Activated CD4-positive, CD25-positive, alpha-beta regulatory T cell treated with anti-CD3 and anti-CD28 coated beads, Interleukin-2, amount 50 U/mL, for 72 hours (primary cell): ENCODE measurements at regions not wholly inside any gene's neighbourhood (a gene's known extent, or its start where the extent isn't known, plus 50 kb on each side); places are given as distances from the start of the nearest gene placed in this dataset.

Experiments
- DNase-seq: peaks from one replicate; pipeline ENCODE4 v3.0.0; 2021

DNA sequence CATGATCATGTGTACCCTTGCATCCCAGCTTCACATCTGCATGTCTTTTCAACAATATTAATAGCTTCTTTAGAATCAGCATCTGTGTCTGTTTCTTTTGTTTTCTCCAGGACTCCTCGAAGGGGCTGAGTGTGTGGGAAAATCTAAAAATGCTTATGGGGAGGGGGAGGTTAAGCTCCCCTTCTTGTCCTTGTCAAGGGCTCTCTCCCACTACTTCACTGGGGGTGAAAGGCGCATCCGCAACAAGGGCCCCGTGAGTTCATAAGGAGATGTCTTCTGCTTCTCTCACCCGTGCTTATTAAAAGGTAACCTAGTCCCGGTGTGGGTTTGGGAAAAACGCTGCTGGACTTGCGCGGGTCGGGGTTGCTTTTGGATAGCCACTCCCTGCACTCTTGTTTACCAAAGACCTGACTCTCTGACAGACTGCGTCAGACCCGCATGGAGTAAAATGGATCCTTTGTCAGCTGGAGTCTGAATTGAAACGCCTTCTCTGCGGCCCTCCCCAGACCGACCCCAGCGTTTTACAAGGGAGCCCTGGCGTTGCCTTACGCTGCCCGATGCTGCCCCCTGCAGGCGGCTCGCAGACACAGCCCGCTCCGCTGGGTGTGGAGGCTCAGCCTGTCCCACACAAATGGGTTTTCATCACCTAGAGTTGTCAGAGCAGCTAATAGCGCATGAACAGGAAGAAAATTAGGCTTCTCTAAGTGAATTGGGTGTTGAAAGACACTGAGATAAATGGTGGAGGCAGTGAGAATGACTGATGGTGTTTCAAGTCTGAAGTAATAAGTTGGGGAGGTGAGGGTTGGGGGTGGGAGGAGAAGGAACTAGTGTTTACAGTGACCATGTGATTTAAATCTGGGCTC lies 53.8 kb downstream of the IER5 start:
- DNase-seq = peak; percentile 93

DNA sequence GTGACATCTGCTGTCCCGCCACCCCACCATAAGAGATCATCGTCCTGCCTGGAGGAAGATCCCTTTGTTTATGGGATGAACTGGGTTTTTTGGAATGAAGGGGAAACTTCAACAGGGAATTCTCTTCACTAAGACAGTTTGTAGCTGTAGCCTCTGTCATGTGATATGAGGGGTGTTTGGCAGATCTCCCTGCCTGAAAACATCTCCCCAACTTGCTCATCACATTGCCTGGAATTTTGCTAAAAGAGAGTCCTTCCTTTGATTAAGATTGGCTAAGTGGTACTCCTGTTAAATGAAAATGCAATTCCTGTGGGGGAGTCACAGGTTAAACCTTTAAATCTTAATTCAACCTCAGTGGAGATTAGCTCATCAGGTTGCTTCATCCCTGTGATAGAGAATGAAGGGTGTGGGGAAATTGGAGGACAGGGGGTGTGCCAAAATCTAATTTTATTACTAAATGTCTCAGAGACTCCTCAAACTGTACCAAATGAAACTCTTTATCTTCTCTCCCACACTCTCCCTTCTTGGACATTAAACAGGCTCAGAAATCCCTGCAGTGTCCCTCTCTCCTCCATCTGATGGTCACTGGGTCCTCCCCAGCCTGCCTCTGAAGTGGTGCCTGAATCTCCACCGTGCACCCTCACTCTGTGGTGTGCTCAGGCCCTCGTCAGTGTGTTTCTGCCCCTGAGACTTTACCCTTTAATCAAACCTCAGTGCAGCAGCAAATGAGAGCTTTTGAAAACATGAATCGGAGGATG lies 54.8 kb downstream of the IER5 start:
- DNase-seq = no peak

DNA sequence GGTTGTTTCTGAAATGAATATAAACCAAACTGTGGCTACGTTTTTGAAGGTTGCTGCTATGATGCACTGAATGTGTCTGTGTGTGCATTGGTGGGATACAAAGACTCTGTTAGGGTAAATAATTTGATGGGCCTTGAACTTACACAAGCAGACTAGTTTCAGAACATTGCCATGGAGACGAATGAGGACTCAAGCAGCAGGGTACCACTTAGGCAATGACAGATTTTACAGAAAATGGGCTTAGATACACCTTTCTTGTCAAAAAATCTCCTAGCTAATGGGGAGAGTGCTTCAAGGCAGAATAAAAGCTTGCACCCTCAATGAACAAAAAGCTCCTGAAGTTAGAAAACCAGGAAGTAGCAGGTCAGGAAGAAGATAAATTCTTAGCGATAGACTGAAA lies 55.7 kb downstream of the IER5 start:
- DNase-seq = no peak

DNA sequence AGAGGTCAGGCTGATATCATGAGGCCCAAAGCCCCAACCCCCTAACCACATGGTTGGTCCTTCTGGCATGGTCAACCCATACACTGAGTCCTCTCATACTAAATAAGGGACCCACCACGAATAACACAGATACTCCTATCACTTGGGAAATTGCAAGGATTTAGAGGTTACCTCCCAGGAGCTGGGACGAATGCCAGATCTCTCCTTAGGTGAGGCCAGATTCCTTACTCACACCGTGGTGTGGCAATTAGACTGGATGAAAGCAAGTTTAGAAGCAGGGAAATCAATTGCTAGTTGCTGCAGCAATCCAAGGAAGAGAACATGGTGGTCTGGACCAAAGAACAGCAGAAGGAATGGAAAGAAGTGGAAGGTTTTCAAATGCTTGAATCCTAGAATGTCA lies 60.1 kb downstream of the IER5 start:
- no peak for DNase-seq

DNA sequence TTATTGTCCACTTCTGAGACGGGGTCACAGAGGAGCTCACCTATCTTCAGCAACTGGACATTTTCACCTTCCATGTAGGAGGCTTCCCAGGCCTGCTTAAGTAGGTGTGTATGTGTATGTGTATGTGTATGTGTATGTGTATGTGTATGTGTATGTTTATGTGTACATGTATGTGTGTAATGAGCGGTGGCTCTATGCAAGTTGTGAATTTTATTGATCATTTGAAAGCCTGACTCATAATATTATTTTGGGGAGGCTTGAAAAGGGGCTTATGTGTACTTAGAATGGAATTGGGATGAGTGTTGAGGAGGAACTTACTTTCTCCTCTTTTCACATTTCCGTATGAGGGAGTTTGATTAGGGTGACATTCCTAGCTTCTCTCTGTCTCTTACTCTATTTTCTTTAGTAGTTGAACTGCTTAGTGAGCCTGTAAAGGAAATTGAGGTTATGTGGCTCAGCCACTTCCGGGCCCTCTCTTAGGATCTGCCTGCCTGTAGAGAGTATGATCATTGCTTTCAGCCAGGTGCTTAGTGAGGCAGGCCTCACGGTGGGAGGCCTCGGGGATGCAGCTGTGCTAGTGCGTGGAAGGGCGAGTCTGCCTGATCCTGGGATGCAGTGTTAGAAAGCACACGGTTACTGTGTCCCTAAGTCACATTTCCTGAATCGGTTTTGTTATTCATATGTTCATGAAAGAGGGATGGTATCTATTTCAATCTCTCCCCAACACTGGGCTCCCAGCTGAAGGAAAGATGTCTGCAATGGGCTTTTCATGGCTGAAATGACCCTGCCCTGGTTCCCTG lies 61.0 kb downstream of the IER5 start:
- peak; percentile 63 for DNase-seq

DNA sequence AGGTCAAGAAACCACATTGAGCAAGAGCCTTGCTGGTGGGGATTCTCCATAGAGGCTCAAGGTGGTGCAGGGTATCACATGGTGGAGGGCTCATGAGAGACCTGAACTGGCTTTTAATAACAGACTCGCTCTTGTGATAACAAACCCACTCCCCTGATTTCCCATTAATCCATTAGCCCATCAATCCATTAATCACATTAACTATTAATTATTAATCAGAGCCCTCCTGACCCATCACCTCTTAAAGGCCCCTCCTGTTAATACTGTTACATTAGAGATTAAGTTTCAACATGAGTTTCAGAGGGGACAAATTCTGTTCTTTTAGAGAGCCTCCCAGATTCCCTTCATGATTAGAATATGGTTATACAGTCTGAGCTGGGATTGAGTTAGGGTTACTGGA lies 61.8 kb downstream of the IER5 start:
- no peak for DNase-seq

DNA sequence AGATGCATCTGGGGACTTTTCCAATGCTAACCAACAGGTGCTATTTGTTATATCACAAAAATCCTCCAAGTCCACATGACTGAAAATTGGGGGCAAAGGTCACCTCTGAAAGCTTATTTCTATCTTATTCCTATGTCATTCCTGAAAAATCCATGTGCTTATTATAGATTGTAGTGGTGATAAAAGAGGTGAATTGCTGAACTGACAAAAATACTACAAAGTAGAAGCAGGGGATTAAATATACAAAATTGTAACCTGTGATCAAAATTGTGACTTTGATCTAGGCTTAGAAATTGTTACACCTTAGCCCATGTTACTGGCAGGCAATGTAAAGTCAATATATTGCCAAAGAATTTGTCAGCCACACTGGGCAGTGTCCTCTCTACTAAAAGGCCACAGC lies 62.3 kb downstream of the IER5 start:
- DNase-seq = no peak

DNA sequence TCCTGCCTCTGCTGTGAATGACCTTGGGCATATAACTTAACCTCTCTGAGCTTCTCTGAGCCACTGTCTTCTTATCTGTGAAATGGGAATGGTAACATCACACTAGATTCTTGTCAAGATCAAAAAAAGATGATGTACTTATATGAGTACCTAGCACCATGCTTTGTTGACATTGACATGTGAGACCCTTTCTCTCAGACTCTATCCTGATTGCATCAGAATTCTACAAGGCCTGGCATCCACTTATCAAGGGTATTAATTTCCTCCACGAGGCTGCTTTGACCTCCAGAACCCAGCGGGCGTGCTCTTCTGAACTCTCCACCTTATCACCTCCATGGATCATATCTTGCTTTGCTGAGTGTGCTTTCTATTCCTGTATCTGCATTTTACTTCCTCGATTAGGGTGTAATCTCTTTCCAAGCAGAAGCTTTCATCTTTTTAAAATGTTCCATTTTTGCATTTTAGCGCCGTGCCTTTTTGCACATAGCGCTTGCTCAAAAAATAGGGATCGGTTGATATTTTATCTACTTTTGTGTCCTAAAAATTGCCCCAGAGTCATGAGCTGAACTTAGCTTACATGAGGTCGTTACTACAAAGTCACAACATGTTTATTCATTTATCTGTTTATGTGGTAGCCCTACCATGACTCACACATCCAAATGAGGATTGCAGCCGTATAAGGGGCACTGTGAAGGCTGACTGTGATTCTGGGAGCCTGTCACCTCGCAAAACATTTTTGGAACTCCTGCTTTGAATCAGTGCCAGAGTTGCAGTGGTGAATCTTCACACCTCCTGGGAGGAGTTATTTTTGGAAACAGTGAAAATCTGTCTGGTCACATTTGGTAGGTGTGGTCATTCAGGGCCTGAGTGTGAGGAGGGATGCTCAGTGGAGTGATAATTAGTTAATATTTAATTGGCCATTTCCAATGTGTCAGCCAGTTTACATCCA lies 63.2 kb downstream of the IER5 start:
- no peak for DNase-seq

DNA sequence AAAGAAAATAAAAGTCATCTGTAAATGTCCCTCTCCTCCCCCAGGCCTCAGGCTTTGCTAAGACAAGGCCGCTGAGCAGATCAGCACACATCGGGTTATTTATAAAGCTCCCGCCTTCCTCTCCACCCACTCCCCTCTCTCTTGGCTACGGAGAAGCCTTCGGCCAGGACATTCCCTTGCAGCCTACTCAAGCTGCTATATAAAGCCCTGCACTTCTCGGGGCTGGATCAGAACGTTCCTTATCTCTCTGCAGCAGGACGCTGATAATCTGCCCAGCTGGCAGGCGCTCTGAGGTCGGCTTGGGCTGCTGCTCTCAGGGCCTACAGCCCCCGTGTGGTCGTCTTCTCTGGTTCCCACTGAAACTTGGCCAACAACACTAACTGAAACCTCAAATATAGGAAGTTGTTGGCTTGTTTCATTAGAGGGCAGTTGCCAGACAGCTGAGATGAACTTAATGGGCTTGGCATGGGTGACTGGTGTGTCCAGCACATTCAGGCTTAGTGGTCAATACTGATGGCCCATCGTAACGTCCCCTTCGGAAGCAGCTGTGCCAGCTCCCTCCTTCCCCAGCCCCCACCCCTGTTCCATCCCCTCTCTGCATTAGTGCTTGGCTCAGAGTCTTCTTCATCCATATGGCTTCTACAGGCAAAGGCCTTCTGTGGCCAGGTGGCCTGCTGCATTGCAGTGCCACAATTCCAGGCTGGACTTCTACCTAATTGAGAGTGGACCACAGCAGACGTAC lies 64.6 kb downstream of the IER5 start:
- no peak for DNase-seq

DNA sequence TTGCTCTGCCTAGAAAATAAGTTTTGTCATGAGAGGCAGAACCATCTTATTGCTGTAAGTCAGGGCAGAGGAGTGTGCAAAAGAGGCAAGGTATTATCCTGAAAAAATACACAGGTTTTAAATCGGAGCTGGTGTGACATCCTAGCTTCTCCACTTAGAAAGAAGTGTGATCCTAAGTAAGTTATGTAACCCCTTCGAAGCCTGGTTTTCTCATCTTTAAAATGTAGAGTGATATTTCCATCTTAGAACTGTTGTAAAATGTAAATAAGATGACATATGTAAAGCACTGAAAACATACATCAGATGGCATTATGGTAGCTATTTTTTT lies 65.1 kb downstream of the IER5 start:
- DNase-seq = no peak

DNA sequence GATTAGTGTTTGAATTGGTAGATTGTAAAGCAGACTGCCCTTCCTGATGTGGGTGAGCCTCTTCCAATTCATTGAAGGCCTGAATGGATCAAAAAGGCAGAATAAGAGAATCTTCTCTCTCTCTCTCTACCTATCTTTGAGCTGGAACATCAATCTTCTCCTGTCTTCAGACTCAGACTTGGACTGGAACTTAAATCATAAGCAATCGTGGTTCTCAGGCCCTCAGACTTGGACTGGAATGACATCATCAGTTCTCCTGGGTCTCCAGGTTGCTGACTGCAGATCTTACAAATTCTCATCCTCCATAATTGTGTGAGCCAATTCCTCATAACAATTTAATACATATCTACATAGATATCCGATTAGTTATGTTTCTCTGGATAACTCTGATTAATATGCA lies 66.8 kb downstream of the IER5 start:
- DNase-seq = no peak

DNA sequence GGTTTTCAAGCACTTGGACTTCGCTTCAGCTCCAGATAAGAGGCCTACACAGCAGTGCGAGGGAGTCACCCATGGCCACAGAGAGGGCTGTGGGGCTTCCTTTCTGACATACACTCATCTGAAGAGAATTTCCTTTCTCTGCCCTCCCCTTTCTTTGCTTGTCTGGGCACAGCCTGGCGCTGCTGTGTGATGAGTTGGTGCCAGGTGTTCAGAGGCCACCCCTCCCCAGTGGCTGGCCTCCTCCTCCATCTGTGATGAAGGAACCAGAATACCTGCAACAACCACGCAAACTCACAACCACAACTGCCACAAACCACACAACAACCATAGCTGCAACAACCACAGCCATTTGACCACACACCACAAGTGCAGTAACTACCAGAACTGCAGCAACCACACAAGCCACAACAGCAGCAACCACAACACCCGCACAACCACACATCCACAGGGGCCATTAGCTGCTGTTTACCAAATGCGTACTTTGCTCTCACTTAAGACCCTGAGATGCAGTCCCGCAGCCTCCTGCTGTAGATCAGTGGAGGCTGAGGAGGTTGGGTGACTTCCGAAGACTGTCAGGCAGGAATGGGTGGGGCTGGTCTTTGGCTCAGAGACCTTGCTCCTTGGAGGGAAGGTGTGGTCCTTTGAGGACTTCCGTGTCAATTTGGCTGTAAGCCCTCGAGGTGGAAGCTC lies 71.1 kb downstream of the IER5 start:
- DNase-seq = peak; percentile 70

DNA sequence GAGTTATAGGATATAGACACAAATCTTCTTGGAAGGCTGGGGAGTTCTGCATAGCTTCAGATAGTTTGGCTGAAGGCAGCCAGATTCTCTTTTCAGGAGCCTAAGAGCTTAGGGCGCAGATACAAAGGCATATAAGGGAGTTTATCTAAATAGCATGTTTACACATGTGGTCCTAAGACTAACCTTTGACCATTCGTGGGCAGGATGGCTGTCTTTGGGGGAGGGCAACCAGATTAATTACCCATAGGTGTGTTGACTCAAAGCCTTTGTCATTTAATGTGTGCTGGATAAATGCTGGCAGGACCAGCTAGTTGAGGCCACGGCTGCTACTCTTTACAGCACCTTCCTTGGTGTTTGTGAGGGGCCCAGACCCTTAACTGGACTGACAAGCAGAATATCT lies 71.8 kb downstream of the IER5 start:
- no peak for DNase-seq

DNA sequence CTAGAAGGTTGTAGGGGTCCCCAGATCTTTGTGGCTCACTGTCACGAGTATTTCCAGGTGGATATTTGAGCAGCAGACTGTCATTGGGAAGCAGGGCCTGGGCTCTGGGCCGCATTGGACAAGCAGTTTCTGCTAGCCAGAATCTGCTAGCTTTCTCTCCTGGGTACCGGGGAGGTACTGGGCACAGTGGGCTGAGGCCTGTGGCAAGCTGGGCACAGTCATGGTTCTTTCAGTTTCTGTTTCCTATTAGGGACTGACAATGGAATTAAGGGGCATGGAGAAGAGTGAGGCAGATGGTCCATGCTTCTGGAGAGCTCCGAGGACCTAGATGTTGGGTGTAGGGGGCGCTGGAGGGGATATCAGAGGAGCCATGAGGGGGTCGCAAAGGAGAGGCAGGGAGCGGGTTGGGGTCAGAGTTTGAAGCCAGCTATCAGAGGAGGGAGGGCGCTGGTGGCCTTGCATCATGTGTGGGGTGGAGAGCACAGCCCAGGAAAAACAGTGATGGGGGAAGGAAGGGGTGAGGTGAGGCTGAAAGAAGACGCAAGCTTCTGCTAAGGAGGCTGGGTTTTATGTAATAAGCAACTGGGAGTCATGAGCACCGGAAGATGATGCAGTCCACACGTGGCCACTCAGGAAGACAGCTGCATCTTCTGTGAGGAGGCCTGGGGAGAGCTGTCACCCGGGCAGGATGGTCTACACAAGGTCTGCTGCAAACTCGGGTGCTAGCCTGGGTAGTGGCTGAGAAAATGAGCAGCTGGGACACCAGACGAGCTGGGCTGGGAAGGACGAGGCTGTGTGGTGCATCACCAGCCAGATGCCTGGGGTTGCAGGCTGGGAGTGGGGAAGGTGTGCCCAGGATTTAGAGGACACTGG lies 72.7 kb downstream of the IER5 start:
- no peak for DNase-seq

DNA sequence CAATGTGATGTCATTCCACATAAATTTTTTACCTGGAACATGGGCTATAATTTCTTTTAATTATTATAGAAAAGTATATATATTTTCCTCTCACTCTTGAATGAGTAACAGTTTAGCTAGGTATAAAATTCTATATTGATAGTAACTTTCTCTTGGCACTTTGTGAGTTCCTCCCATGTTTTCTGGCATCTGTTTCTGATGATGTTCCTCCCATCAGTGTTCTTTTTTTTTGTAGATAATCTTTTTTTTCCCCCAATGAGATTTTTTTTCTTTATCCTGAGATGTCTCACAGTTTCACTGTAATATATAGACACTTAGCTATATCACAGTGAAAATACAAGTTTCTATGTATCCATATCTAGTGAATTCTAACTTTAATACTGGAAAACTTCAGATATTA lies 75.2 kb downstream of the IER5 start:
- no peak for DNase-seq

DNA sequence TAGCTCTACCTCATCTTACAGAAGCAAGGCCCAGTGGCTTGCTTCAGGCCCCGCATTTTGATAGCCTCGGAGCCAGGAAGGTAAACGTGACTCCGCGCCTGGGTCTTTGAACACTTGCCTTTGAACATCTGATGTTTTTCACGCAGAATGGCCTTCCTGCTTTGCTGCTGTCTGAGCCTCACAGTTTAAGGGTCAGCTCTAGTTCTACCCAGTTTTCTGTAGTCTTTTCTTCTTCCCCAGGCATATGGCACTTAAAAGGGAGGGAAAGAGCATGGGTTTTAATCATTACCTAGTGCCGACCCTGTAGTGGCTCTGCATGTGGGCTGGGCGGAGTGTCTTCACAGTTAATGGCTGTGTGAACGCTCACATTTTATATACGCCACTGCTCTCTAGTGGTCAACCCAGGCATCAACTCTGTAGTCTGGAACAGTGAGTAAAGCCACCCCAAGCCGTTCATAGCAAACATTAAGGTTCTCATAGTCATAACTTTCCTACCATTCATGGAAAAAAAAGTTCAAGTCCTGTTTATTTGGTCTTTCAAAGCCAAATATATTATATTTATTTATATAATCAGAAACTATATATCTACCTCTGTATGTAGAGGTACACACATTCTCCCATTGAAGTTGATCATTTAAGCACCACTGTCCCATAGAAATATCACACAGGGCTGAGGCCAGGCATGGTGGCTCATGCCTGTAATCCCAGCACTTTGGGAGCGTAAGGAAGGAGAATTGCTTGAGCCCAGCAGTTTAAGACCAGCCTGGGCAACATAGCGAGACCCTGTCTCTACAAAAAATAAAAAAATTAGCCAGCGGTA lies 78.1 kb downstream of the IER5 start:
- peak; percentile 65 for DNase-seq

DNA sequence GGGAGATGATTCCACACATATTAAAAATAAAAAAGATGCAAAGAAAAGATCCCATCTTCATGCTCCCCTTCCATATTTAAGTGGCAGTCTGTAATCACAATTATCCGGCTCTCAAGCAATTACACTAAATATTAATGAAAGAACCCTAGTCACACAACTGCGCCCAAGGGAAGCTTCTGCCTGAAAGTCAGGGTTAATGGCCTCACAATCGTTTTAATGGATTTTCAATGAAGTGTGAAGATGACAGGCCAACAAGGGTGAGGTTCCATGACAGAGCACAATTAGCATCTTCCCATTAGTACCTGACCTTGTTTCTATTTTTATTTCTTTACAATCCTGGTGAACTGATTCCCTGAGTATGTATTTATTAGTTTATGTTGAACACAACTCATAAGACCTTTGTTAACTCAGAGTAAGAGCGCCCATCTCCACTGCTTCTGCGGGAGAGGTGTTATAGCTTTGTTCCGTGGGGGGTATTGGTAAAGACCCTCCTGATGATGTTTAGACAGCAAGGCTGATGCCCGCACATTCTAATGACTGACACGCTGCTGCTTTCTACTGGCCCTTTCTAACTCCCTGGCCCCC lies 80.9 kb downstream of the IER5 start:
- no peak for DNase-seq

DNA sequence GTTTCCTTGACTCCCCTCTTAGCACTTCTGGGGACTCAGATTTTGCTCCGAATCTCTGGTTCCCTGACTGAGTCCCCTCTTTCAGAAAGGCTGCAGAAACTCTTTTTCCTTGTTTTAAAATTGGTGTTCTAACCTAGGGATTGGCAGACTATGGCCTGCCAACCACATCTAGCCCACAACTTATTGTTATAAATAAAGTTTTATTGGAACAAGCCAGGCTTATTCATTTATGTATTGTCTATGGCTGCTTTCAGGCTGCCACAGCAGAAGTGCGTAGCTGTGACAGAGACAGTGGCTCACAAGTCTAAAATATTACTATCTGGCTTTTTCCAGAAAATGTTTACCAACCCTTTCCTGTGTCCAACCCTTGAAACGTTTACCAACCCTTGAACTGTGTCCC lies 81.7 kb downstream of the IER5 start:
- no peak for DNase-seq

DNA sequence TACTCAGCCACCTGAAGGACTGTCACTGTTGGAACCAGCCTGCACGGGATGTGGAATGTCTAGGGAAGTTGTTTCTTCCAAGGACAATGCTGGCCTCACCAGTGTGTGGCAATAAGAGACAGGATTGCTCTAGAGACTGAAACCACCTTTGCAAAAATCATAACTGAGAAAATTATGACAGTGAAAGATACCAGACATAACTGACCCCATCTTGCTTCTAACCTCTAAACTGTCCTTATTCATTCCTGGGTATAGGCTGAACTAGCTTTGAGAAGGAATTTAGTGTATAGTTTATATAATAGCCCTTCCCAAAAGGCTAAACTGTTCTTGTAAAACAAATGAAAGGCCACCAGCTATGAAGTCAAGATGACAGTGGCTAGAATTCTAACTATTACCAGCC lies 83.6 kb downstream of the IER5 start:
- no peak for DNase-seq
